HG02571 (cell line): ENCODE measurements at regions not wholly inside any gene's neighbourhood (a gene's known extent, or its start where the extent isn't known, plus 50 kb on each side); places are given as distances from the start of the nearest gene placed in this dataset.
A peak's percentile ranks its signal among the peaks of the same experiment; 100 is the strongest.
"Not testable (repeated sequence)": the region's sequence is repeated elsewhere in the genome, so short reads cannot be mapped to it uniquely, and the experiment has no call there.

ENCODE experiments used
- ATAC-seq: cut with Tn5 transposase; IDR thresholded peaks from one replicate; pipeline ENCODE4 v1.9.1; 2021; ENCODE audit warnings: mild to moderate bottlenecking, moderate library complexity; ENCODE audit not compliant: unreplicated experiment

GRCh38 chr4:83213640-83214039 lies 71.0 kb downstream of the COQ2 start:
- ATAC-seq = no peak

DNA sequence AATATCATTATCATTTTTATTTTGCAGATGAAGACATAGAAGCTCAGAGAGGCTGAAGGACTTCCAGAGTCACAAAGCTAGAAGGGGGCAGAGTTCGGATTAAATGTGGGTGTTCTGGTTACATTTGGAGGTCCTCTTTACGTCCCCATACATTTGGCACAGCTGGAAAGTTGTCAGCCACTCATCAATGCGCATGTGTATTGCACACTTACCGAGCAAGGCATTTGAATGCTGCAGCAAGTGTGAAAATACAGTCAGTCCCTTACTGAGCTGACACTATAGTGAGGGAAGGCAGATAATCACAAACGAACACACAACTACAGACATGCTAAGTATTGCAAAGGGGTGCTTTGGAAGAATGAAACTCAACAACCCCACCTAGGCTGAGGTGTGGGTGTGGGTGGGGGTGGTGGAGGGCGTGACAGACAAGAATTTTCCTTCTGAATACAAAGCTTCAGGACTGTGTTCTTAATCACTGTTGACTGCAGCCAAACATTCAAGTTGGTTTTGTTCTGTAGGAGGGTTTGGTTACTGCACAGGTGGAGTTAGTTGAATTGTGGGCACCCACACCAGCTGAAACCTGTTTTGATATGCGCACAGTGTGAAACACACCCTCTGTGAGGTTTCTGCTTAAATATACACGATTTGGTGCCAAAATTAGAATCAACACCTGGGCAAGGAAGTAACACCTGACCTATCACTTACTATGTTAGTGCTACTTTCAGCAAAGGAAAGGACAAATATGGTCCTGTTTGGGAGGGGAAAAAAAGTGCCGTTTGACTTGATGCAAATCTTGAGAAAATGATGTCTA lies 72.4 kb downstream of the COQ2 start:
- ATAC-seq = peak; percentile 89

DNA sequence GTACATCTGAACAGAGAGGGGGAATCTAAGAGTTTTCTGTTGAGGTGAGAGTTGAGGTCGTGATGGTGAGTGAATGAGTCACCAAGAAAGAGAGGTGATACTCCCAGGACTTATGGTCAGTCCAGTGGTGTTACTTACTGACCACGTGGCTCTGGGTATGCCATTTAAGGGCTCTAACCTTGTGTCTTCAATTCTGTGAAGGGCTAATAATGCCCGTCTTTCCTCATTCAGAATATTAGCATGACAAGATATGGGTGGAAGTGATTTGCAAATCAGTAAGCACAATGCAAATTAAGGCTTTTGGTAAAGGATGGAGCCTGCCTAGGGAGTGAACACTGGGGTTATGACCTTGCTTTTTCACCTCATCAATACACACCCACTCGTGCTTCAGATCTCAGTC lies 75.2 kb downstream of the COQ2 start:
- no peak for ATAC-seq

GRCh38 chr4:83208371-83209365 lies 75.9 kb downstream of the COQ2 start:
- ATAC-seq = no peak

- no peak for ATAC-seq
Measured at GRCh38 chr4:83207497-83208101, 77.0 kb downstream of the COQ2 start.

- no peak for ATAC-seq
Measured at GRCh38 chr4:83205760-83206159, 78.8 kb downstream of the COQ2 start.

DNA sequence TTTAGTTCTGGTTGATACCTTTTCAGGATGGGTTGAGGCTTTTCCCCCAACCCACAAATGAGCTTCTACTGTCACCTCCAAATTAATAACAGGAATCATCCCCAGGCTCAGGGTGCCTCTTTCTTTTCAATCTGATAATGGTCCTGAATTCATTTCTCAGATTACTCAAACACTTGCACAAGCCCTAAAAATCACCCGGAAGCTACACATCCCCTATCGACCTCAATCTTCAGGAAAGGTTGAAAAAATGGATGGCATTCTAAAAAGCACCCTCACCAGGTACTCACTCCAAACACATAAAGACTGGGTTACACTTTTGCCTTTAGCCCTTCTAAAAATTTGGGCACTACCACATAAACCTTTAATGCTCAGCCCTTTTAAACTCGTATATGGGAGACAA lies 79.9 kb downstream of the COQ2 start:
- ATAC-seq = no peak

DNA sequence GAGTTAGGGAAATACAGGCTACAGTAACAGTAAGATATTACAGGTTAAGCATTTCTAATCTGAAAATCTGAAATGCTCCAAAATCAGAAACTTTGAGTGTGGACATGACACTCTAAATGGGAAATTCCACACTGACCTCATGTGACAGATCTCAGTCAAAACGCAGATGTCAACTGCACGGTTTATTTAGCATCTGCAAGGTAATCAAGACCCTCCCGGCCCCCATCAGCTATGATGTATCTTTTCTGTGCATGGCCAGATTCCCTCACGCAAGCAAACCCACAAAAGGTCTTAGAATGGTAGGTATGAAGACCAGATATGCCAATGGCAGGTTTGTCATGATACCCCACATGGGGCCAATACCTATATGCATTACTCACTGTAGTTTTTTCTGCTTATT lies 82.8 kb downstream of the COQ2 start:
- no peak for ATAC-seq

- ATAC-seq = no peak
Measured at GRCh38 chr4:83197555-83198235, 83.2 kb upstream of the PLAC8 start.

GRCh38 chr4:83196921-83197320 lies 82.4 kb upstream of the PLAC8 start:
- no peak for ATAC-seq

DNA sequence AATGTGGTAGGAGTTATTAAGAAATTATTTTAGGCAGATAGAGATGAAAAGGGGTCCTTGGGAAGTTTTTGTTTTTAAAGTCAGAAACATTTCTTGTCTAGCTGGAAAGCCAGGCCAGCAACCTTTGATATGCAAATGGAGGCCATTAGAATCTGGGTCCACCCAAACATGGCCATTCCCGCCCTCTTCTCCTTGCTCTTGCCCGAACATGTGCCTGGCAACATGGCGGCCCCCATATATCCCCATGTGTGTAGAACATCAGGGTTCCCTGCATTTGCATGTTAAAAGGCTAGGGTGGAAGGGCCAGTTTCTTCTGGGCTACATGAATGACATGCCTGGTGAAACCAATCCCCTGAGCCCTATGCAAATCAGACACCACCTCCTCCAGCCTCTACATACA lies 80.7 kb upstream of the PLAC8 start:
- no peak for ATAC-seq

DNA sequence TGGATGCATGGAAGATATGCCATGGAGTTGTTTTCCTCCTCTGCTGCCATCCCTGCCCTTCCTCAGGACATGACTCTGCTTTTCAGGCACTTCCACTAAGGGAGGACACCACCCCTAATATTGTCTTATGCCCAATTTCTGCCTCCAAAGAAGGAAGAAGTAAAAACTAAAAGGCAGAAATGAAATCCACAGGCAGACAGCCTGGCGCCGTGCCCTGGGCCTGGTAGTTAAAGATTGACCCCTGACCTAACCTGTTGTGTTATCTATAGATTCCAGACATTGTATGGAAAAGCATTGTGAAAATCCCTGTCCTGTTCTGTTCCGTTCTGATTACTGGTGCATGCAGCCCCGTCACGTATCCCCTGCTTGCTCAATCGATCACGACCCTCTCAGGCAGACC lies 80.1 kb upstream of the PLAC8 start:
- ATAC-seq = not testable (repeated sequence)

- no peak for ATAC-seq
Measured at GRCh38 chr4:83192634-83193033, 78.1 kb upstream of the PLAC8 start.

DNA sequence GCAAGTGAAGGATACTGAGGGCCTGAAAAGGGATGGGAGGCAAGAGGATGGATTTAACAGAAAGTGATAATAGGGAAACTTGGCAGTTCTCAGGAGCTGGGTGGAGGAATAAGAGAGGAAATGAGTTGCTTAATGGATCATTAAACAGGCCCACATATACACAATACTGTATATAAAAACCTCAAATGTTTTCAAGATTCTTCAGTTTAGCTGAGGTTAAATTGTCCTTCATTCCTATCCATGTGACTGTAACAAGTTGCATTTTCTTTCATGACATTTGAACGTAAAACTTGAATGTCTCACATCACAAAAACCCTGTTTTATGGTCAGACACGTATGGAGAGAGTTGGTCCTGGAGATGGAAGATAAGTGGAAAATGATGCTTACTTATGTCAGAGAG lies 76.5 kb upstream of the PLAC8 start:
- ATAC-seq = no peak

DNA sequence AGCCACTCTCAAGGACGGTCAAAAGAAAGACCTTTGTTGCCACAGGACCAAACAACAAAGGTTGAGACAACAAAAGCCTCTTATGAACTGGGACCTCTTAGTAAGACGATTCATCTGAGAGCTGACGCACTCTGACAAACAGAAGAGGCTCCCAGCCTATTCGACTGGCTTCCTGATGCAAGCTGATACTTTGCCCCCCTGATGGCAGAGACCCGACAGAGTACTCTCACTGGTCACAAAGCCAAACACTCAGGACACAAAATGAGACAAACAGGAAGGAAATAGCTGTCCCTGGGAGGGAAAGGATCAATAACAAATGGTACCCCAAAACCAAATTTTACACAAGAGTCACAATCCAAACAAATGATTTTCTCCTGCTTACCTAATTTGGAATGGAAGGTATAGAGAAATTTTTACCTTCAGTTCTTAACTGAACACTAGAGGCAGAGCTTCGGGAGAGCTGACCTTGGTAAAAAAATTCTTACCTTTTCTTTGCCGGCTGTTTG lies 75.2 kb upstream of the PLAC8 start:
- no peak for ATAC-seq

- no peak for ATAC-seq
Measured at GRCh38 chr4:83180431-83180968, 66.0 kb upstream of the PLAC8 start.

- no peak for ATAC-seq
Measured at GRCh38 chr4:83179205-83179604, 64.7 kb upstream of the PLAC8 start.

DNA sequence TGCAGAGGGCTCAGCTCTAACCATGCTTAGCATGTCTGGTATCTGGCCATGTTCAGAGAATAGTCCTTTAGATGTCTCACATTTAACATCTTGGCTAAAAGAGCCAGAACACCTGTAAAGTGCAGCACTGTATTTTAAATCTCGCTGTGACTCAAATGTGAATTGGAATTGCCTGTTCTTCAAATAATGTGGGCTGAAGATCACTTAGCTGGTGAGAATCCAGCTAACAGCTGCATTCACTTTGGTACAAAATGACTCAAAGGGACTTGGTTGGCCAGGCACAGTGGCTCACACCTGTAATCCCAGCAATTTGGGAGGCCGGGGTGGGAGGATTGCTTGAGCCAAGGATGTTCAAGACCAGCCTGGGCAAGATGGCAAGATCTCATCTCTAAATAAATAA lies 63.5 kb upstream of the PLAC8 start:
- no peak for ATAC-seq

- no peak for ATAC-seq
Measured at GRCh38 chr4:83177182-83177581, 62.7 kb upstream of the PLAC8 start.

GRCh38 chr4:83174844-83175414 lies 60.4 kb upstream of the PLAC8 start:
- no peak for ATAC-seq
